ENCODE measurements at regions not wholly inside any gene's neighbourhood (a gene's known extent, or its start where the extent isn't known, plus 50 kb on each side); places are given as distances from the start of the nearest gene placed in this dataset.

DNA sequence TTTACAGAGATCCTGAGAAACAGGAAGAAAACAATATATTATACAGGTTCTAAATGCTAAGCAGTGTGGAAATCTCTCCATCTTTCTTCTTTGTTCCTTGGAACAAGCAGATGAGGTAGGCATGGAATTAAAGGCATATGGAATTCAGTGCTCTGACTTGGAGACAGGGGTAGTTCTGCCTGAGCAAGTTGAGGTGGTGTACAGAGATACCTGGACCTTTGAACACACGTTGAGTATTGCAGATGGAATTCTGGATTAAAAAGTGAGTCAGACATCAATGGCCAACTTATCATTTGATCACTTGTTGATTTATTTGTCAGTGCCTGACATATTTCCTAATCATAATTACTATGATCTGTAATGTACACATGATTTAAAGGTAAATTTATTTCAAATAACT, 293.9 kb upstream of the IRX4 start:
- Histone ChIP-seq H3K4me2 (ENCODE audit: low read depth, low read length, poor library complexity, severe bottlenecking) (no peak overlapping the region), H2AFZ (ENCODE audit: low read depth, low read length, severe bottlenecking) (no peak overlapping the region), H3K4me3 (ENCODE audit: insufficient read depth, low read length, poor library complexity, severe bottlenecking) (no peak overlapping the region), H3K27ac (ENCODE audit: low read depth, low read length) (no peak overlapping the region), H3K27me3 (ENCODE audit: low read length) (no peaks in the 10 kb centered on the region), H4K20me1 (ENCODE audit: low read depth, low read length) (no peaks in the 10 kb centered on the region), H3K9me2 (replicated peaks; ENCODE audit: insufficient read depth, low read length) (no peaks in the 10 kb centered on the region), H3F3A (ENCODE audit: insufficient read depth) (no peaks in the 10 kb centered on the region), H3K9ac (ENCODE audit: low read length) (no peak overlapping the region), H3K9me3 (ENCODE audit: insufficient read depth, low read length) (no peaks in the 10 kb centered on the region), H3K36me3 (ENCODE audit: low read length) (no peaks in the 10 kb centered on the region), H3K79me2 (ENCODE audit: insufficient read depth, low read length) (no peaks in the 10 kb centered on the region)
- TF ChIP-seq, protein P1, sequence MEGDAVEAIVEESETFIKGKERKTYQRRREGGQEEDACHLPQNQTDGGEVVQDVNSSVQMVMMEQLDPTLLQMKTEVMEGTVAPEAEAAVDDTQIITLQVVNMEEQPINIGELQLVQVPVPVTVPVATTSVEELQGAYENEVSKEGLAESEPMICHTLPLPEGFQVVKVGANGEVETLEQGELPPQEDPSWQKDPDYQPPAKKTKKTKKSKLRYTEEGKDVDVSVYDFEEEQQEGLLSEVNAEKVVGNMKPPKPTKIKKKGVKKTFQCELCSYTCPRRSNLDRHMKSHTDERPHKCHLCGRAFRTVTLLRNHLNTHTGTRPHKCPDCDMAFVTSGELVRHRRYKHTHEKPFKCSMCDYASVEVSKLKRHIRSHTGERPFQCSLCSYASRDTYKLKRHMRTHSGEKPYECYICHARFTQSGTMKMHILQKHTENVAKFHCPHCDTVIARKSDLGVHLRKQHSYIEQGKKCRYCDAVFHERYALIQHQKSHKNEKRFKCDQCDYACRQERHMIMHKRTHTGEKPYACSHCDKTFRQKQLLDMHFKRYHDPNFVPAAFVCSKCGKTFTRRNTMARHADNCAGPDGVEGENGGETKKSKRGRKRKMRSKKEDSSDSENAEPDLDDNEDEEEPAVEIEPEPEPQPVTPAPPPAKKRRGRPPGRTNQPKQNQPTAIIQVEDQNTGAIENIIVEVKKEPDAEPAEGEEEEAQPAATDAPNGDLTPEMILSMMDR (IDR thresholded peaks at IDR 0.05; ENCODE audit: insufficient read depth, low read length, poor library complexity, severe bottlenecking) = no peak
- TF ChIP-seq EZH2phosphoT487 (conservative IDR thresholded peaks at IDR 0.05; ENCODE audit: low read length) = no peak

DNA sequence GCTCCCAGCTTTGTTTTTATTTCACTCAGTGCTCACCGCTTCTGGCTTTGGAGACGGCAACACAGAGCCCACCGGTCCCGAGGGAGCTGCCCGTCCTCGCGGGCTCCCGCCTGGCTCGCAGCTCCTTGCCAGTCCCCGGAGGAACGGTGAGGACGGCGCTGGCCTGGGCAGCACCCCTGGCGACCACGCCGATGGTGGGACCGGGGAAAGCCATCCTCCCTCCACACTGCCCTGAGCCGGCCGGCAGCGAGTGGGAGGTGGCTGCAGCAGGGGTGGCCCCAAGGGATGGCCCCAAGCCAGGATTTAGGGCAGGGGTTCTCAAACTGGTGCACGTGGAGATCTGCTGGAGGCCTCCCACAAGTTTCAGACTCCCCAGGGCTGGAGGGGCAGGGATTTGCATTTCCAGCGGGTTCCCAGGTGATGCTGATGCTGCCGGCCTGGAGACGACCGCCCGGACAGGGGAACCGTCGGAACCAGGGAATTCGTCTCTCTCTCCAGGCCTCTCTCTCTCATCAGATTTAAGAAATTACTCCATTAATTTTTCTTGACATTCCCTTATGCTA, 293.2 kb upstream of the IRX4 start:
- Histone ChIP-seq H3K4me3 (ENCODE audit: insufficient read depth, low read length, poor library complexity, severe bottlenecking) (no peak overlapping the region), H2AFZ (ENCODE audit: low read depth, low read length, severe bottlenecking) (no peak overlapping the region), H3K36me3 (ENCODE audit: low read length) (no peaks in the 10 kb centered on the region), H4K20me1 (ENCODE audit: low read depth, low read length) (no peaks in the 10 kb centered on the region), H3K27me3 (ENCODE audit: low read length) (no peaks in the 10 kb centered on the region), H3K9ac (ENCODE audit: low read length) (no peak overlapping the region), H3K9me3 (ENCODE audit: insufficient read depth, low read length) (no peaks in the 10 kb centered on the region), H3K9me2 (replicated peaks; ENCODE audit: insufficient read depth, low read length) (no peaks in the 10 kb centered on the region), H3K4me2 (ENCODE audit: low read depth, low read length, poor library complexity, severe bottlenecking) (no peak overlapping the region), H3F3A (ENCODE audit: insufficient read depth) (no peaks in the 10 kb centered on the region), H3K79me2 (ENCODE audit: insufficient read depth, low read length) (no peaks in the 10 kb centered on the region), H3K27ac (ENCODE audit: low read depth, low read length) (no peak overlapping the region)
- no peak for TF ChIP-seq EZH2phosphoT487 (conservative IDR thresholded peaks at IDR 0.05; ENCODE audit: low read length)
- TF ChIP-seq, protein P1 (IDR thresholded peaks at IDR 0.05; ENCODE audit: insufficient read depth, low read length, poor library complexity, severe bottlenecking) = no peak

DNA sequence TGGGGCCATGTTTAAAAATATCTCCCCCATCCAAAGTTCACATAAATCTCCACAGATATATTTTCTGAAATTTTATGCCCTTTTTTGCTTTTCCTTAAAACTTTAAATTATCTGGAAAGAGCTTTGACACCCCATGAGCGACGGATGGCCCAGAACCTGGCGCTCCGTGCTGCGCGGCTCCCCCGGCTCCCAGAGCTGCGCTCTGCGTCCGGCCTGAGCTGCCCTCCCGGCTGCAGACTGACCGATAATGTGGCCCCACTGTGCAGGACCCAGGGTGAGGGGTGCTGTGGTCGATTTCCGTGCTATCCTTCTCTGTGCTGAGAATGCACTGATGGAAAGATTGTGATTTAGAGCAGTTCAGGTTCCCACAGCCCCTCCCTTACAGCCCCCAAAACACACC, 292.3 kb upstream of the IRX4 start:
- Histone ChIP-seq H3K9me3 (ENCODE audit: insufficient read depth, low read length) (no peaks in the 10 kb centered on the region), H3K79me2 (ENCODE audit: insufficient read depth, low read length) (no peaks in the 10 kb centered on the region), H4K20me1 (ENCODE audit: low read depth, low read length) (no peaks in the 10 kb centered on the region), H3K4me3 (ENCODE audit: insufficient read depth, low read length, poor library complexity, severe bottlenecking) (no peak overlapping the region), H3K36me3 (ENCODE audit: low read length) (no peaks in the 10 kb centered on the region), H3K27me3 (ENCODE audit: low read length) (no peaks in the 10 kb centered on the region), H3K27ac (ENCODE audit: low read depth, low read length) (no peak overlapping the region), H3K9me2 (replicated peaks; ENCODE audit: insufficient read depth, low read length) (no peaks in the 10 kb centered on the region), H3K4me2 (ENCODE audit: low read depth, low read length, poor library complexity, severe bottlenecking) (no peak overlapping the region), H2AFZ (ENCODE audit: low read depth, low read length, severe bottlenecking) (no peak overlapping the region), H3F3A (ENCODE audit: insufficient read depth) (no peaks in the 10 kb centered on the region), H3K9ac (ENCODE audit: low read length) (no peak overlapping the region)
- no peak for TF ChIP-seq EZH2phosphoT487 (conservative IDR thresholded peaks at IDR 0.05; ENCODE audit: low read length)
- TF ChIP-seq, protein P1 (IDR thresholded peaks at IDR 0.05; ENCODE audit: insufficient read depth, low read length, poor library complexity, severe bottlenecking) = no peak
